A673 (cell line): ENCODE measurements at regions not wholly inside any gene's neighbourhood (a gene's known extent, or its start where the extent isn't known, plus 50 kb on each side); places are given as distances from the start of the nearest gene placed in this dataset.

Source experiments
- CTCF ChIP-seq: fragments of 300-800, 200-600 bp; sonication (generic); conservative IDR thresholded peaks from 2 replicates; pipeline ENCODE4 v1.5.1; 2017; ENCODE audit warnings: low read depth, mild to moderate bottlenecking, antibody characterized with exemption, low read length, moderate library complexity, mixed read lengths
- EZH2 ChIP-seq: fragments of 200-600 bp; sonication (generic); IDR thresholded peaks from 2 replicates; pipeline ENCODE4 v1.6.1; 2017; ENCODE audit warnings: borderline replicate concordance, low read depth, mild to moderate bottlenecking, mixed read lengths, antibody characterized with exemption, low read length; ENCODE audit not compliant: poor library complexity, severe bottlenecking

DNA sequence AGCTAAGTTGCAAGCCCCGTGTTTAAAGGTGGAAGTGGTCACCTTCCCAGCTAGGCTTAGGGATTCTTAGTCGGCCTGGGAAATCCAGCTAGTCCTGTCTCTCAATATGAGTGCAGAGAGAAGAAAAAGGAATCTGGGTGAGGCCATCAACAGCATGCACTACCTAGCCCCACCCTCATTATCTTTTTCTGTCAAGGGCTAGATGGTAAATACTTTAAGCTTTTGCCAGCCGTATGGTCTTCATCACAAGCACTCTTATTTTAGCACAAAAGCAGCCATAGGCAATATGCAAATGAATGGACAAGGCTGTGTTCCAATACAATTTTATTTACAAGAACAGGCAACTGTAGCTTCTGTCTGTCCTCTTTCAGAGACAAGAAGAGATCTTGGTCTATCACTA is 282.9 kb downstream of the ZNF674 start:
- TF ChIP-seq CTCF, result no peak
- no peak for TF ChIP-seq EZH2
